Hypothalamus (tissue), 51 donors: ENCODE measurements at regions not wholly inside any gene's neighbourhood (a gene's known extent, or its start where the extent isn't known, plus 50 kb on each side); places are given as distances from the start of the nearest gene placed in this dataset.
"Not testable (repeated sequence)": the region's sequence is repeated elsewhere in the genome, so short reads cannot be mapped to it uniquely, and the experiment has no call there.

ENCODE experiments used
- DNase-seq, 51 donors: peaks; one replicate each; lab custom pipeline; 2025; lab: John Stamatoyannopoulos, UW

GRCh38 chr3:118245312-118245711 is 789.3 kb downstream of the IGSF11 start:
- no peak for DNase-seq

GRCh38 chr3:118258850-118259249 is 775.8 kb downstream of the IGSF11 start:
- not testable (repeated sequence) for DNase-seq

- no peak for DNase-seq
Measured at GRCh38 chr3:118262800-118263402, 771.7 kb downstream of the IGSF11 start.

- no peak for DNase-seq
Measured at GRCh38 chr3:118267588-118267987, 767.1 kb downstream of the IGSF11 start.

GRCh38 chr3:118269537-118270125 is 765.0 kb downstream of the IGSF11 start:
- DNase-seq = peak in 1 of 51 donors; percentile 1

- no peak for DNase-seq
Measured at GRCh38 chr3:118272991-118273390, 761.7 kb downstream of the IGSF11 start.

- DNase-seq = no peak
Measured at GRCh38 chr3:118277814-118278213, 756.8 kb downstream of the IGSF11 start.

- no peak for DNase-seq
Measured at GRCh38 chr3:118292841-118293240, 741.8 kb downstream of the IGSF11 start.

GRCh38 chr3:118298133-118298532 is 736.5 kb downstream of the IGSF11 start:
- DNase-seq = no peak

GRCh38 chr3:118304557-118304956 is 730.1 kb downstream of the IGSF11 start:
- no peak for DNase-seq

GRCh38 chr3:118332699-118333098 is 701.9 kb downstream of the IGSF11 start:
- DNase-seq = no peak

- no peak for DNase-seq
Measured at GRCh38 chr3:118337649-118338048, 697.0 kb downstream of the IGSF11 start.

GRCh38 chr3:118347396-118348168 is 687.1 kb downstream of the IGSF11 start:
- no peak for DNase-seq

- DNase-seq = no peak
Measured at GRCh38 chr3:118348169-118348557, 686.5 kb downstream of the IGSF11 start.

- no peak for DNase-seq
Measured at GRCh38 chr3:118354556-118354955, 680.1 kb downstream of the IGSF11 start.

- no peak for DNase-seq
Measured at GRCh38 chr3:118369892-118370491, 664.7 kb downstream of the IGSF11 start.

GRCh38 chr3:118380576-118380975 is 654.1 kb downstream of the IGSF11 start:
- no peak for DNase-seq

GRCh38 chr3:118396491-118396890 is 638.2 kb downstream of the IGSF11 start:
- no peak for DNase-seq

GRCh38 chr3:118400086-118400485 is 634.6 kb downstream of the IGSF11 start:
- no peak for DNase-seq

GRCh38 chr3:118400886-118401285 is 633.8 kb downstream of the IGSF11 start:
- DNase-seq = no peak

GRCh38 chr3:118401887-118402286 is 632.8 kb downstream of the IGSF11 start:
- no peak for DNase-seq

GRCh38 chr3:118402971-118403370 is 631.7 kb downstream of the IGSF11 start:
- no peak for DNase-seq
